Skin epidermis (tissue), 12 donors: ENCODE measurements at regions not wholly inside any gene's neighbourhood (a gene's known extent, or its start where the extent isn't known, plus 50 kb on each side); places are given as distances from the start of the nearest gene placed in this dataset.
"Not testable (repeated sequence)": the region's sequence is repeated elsewhere in the genome, so short reads cannot be mapped to it uniquely, and the experiment has no call there.

Experiments
- H3K27ac ChIP-seq, 21 experiments: fragments of 200-600 bp; sonication (generic) in 11 of 21; one replicate each; pipeline ENCODE4 v1.5.0; 2020; ENCODE audit warnings: mild to moderate bottlenecking in 3 of 21, inconsistent platforms in 2 of 21, moderate library complexity in 2 of 21
- H3K4me3 ChIP-seq, 7 experiments: fragments of 200-600 bp; sonication (generic) in 2 of 7; one replicate each; pipeline ENCODE4 v1.5.0; 2020; ENCODE audit warnings: inconsistent platforms in 2 of 7, mild to moderate bottlenecking in 2 of 7, moderate library complexity in 1 of 7

DNA sequence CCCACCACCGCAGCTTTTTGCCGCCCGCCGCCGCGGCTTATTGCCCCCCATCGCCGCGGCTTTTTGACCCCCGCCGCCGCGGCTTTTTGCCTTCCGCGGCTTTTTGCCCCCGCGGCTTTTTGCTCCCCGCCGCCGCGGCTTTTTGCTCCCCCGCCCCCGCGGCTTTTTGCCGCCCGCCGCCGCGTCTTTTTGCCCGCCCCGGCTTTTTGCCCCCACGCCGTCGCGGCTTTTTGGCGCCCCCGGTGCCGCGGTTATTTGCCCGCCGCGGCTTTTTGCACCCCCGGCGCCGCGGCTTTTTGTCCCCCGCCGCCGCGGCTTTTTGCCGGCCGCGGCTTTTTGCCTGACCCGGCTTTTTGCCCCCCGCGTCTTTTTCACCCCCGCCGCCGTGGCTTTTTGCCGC lies 3061.8 kb upstream of the TEKT4 start:
- peak overlapping the region in 3 of 7 experiments; percentile 19 to 38 (median 24) for H3K4me3 ChIP-seq
- not testable (repeated sequence) for H3K27ac ChIP-seq

DNA sequence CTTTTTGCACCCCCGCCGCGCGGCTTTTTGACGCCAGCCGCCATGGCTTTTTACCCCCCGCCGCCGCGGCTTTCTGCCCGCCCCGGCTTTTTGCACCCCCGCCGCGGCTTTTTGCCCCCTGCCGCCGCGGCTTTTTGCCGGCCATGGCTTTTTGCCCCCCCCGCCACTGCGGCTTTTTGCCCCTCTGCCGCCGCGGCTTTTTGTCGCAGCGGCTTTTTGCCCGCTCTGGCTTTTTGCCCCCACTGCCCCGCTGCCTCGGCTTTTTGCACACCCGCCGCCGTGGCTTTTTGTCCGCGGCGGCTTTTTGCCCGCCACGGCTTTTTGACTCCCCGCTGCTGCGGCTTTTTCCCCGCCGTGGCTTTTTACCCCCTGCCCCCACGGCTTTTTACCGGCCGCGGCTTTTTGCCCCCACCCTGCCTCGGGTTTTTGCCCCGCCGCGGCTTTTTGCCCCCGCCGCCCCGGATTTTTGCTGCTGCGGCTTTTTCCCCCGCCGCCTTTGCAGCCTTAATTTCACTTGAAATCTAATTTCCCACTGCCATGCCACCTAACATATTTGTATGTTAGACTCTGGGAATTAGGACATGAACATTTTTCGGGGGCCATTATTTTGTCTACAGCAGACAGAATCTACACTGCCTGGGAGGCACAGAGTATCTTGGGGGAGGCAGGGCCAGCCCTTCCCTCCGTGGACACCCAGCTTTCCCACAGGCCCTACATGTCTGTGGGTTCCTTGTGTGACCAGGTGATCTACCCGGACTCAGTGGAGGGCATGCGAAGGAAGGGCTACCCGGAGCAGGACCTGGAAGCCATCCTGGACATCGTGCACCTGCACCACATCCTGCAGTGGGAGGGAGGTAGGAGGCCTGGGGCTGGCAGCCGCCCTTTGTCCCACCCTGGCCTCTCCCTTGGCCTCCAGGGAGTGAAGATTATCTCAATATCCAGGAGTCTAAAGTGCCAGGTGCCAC lies 3031.0 kb upstream of the TEKT4 start:
- Histone ChIP-seq H3K4me3 (peak overlapping the region in 1 of 7 experiments; percentile 19), H3K27ac (no peak overlapping the region)

DNA sequence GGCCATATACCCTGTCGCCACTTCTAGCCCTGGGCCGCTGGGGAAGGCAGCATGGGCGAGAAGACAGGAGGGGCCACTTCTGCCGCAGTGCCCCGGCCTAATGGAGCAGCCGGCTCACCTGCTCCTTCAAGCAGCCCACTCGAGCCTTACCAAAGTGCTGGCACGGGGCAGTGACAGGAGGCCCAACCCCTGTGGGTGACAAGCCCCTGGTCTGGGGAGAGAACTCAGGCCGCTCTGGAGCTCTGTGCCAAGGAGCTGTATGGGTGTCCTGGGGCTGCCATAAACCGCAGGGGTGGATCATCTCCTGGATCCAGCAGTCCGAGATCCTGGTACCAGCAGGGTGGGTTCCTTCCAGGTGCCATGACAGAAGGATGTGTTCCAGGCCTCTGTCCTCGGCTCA lies 3029.0 kb upstream of the TEKT4 start:
- not testable (repeated sequence) for H3K27ac ChIP-seq

DNA sequence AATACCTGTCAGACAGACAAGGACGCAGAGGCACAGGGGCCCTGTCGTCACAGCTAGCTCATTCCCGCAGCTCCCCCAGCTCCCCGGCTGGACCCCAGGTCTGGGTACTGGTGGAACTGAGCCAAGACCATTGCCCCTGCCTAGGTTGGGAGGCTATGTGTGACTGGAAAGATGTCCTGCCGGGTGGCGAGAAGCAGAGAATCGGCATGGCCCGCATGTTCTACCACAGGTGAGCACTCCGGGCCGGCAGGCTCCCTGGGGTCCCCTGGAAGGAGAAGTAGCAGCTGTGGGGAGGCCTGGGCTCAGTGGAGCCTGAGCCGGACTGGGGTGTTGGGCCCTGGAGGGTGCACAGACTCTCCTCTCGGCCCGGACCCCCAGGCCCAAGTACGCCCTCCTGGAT lies 3028.3 kb upstream of the TEKT4 start:
- H3K27ac ChIP-seq, H3K4me3 ChIP-seq: not testable (repeated sequence)

More for the DNA sequence above, 3029.0 kb upstream of the TEKT4 start:
- not testable (repeated sequence) for H3K4me3 ChIP-seq

DNA sequence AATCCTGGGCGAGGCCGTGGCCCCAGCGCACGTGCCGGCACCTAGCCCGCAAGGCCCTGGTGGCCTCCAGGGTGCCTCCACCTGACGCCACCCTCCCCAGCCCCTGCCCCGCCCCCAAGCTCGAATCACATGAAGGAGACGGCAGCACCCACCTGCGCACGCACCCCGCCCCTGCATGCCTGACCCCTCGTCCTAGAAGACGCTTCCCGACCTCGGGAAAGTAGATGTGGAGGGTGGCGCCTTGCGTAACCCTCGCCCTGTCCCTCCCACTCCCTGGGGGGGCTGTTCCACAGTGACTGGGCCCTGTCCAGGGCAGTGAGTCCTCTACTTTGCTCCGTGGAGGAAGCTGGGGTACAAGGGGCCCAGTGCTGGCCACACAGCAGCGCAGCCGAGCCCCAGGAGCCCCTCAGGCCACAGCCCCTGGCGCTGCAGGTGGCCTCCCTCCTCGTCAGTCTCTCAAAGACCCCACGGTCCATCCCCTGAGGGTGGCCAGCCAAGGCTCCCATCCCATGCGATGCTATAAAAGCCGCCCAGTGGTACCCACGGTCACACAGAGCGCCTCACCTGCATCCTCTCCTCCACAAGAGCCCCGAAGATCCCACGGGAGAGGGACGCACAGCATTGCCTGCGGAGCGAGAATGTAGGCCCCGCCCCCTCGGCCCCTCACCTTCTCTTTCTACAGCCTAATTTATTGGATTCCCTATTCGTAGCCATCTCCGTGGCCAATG lies 3027.3 kb upstream of the TEKT4 start:
- not testable (repeated sequence) for H3K4me3 ChIP-seq, H3K27ac ChIP-seq

DNA sequence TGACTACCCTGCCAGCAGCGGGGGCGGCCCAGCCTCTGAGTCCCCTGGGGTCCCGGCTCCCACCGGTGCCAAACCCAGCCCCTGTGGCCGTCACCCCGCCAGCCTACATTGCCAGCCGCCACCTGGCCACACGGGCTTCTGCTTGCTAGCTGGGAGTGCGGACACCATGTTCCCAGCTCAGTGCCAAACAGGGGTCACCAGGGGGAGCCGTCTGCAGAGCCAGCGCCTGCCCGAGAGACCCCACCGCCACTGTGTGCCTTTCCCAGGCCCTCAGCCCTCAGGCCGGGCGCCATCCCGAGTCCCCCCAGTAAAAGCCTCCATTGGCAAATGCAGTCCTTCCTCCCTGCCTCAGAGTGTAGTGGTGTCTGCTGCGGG lies 3026.8 kb upstream of the TEKT4 start:
- H3K27ac ChIP-seq, H3K4me3 ChIP-seq: not testable (repeated sequence)

DNA sequence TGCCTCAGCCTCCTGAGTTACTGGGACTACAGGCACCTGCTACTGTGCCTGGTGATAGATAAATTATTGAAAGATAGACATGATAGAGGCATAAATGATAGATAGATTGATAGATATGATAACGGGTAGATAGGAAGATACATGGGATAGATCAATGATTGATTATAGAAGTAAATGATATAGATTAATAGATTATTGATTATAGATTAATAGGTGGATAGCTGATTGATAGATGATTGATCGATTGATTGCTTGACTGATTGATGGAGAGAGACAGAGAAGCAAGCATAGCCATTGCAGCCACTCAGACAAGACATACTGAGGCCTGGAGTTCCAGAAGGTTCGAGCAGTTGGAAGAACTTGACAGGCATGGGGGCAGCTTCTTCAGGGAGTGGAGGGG lies 3024.8 kb upstream of the TEKT4 start:
- not testable (repeated sequence) for H3K4me3 ChIP-seq, H3K27ac ChIP-seq

DNA sequence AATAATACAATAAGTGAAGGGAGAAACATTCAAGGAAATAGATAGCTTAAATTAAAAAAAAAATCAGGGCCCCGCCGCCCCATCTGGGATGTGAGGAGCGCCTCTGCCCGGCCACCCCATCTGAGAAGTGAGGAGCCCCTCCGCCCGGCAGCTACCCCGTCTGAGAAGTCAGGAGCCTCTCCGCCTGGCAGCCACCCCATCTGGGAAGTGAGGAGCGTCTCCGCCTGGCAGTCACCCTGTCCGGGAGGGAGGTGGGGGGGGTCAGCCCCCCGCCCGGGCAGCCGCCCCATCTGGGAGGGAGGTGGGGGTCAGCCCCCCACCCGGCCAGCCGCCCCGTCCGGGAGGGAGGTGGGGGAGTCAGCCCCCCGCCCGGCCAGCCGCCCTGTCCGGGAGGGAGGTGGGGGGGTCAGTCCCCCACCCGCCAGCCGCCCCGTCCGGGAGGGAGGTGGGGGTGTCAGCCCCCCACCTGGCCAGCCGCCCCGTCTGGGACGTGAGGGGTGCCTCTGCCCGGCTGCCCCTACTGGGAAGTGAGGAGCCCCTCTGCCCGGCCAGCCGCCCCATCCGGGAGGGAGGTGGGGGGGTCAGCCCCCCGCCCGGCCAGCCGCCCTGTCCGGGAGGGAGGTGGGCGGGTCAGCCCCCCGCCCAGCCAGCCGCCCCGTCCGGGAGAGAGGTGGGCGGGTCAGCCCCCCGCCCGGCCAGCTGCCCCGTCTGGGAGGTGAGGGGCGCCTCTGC lies 3019.4 kb upstream of the TEKT4 start:
- H3K4me3 ChIP-seq, H3K27ac ChIP-seq: not testable (repeated sequence)

DNA sequence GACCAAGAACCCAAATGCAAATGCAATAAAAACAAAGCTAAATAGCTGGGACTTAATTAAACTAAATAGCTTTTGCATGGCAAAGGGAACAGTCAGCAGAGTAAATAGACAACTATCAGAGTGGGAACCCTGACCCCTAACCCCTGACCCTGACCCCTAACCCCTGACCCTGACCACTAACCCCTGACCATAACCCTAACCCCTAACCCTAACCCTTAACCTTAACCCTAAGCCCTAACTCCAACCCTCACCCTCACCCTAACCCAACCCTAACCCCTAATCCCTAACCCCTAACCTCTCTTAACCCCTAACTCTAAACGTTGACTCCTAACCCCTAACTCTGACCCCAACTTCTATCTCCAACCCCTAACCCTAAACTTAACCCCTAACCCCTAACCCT lies 3014.3 kb upstream of the TEKT4 start:
- H3K4me3 ChIP-seq, H3K27ac ChIP-seq: not testable (repeated sequence)

DNA sequence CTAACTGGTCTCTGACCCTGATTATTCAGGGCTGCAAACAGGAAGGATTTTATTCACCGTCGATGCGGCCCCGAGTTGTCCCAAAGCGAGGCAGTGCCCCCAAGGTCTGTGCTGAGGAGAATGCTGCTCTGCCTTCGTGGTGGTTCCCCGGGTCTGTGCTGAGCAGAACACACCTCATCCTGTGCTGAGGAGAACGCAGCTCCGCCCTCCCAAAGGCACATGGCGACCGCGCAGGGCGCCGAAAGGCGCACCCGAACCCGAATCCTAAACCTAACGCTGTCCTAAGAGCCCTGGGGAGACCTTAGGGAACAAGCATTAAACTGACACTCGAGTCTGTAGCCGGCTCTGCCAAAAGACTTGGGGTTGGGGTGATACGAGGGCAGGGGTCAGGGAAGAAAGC lies 3013.5 kb upstream of the TEKT4 start:
- not testable (repeated sequence) for H3K27ac ChIP-seq, H3K4me3 ChIP-seq

DNA sequence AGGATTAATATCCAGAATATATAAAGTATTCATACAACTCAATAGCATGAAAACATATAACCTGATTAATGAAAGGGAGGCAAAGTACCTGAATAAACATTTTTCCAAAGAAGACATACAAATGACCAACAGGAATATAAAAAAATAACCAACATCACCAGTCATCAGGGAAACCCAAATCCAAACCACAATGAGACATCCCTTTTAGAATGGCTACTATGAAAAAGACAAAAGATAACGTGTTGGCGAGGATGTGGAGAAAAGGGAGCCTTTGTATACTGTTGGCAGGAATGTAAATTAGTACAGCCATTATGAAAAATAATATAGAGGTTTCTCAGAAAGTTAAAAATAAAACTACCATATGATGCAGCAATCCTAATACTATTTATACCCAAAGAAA lies 2999.5 kb upstream of the TEKT4 start:
- not testable (repeated sequence) for H3K27ac ChIP-seq, H3K4me3 ChIP-seq

DNA sequence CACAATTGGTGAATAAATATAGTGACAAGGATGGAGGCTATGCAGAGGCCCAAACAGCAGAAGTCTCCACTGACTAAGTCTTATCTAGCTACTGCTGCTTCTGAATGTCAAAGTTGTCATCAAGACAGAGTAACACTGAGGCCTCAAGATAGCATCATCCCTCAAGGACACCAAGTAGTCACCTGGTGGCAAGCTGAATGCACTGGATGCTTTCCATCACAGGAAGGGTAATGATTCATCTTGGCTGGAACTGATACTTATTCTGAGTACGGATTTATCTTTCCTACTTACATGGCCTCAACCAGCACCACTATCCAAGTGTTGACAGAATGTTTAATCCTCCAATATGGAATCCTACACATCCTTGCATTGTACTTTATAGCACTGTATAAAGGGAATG lies 2997.8 kb upstream of the TEKT4 start:
- not testable (repeated sequence) for H3K27ac ChIP-seq

DNA sequence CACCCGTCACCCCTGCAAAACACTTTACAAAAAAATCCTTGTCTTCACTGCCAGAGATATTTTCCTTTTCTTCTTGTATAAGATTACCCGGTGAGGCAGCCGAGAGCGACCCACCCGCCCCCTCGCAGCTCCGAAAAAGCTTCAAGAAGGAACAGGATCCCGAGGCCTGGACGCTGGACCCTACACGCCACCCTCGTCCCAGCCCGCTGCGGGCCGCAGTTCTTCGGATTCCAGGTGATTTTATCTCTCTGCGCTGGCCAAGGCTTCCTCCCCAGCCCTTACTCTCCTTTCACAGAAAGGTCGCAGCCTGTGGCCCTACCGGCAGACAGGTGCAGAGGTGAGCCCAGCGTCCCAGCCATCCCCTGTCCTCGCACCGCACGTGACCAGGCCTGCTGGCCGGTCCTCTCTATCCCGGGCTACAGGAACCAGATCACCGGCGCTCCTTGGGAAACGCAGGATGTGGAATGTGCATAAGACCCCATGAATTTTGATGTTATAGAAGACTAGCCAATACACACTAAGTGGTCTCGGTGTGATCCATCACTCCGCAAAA lies 2993.5 kb upstream of the TEKT4 start:
- H3K27ac ChIP-seq, H3K4me3 ChIP-seq: not testable (repeated sequence)

More for the DNA sequence above, 2997.8 kb upstream of the TEKT4 start:
- H3K4me3 ChIP-seq = not testable (repeated sequence)

DNA sequence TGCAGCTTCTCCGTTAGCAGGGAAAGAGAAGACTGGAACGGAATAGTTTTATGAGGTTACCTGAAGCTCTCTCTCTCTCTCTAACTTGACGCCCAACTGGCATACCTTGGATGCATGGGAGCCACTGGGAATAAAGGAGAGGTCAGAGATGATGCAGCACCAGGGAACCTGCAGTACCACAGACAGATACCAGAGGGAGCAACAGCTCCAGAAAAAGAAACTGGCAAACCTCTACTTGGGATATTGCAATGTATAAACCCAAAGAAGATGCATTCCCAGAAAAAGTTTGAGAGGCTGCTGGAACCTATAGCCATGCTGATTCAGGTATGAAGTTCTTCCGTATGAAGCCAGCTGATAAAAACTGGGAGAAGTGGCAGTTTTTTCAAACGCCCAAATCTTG lies 2976.1 kb upstream of the TEKT4 start:
- H3K4me3 ChIP-seq, H3K27ac ChIP-seq: not testable (repeated sequence)

DNA sequence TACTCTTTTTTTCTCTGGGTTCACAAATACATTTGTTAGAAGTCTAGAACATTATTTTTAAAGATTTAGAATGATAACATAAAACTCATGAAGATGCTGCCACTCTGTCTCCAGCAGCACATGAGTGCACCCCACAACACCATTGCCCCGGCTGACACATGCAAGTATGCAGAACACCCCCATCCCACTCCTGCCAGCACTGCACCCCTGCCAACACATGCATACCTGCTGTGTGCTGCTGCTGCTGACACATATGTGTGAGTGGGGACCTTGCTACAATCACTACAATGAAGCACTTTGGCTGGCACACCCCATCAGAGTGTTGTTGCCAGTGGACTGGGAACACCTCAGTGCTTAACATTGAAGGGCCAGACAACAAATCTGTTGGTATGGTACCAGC lies 2953.6 kb upstream of the TEKT4 start:
- H3K27ac ChIP-seq, H3K4me3 ChIP-seq: not testable (repeated sequence)
